ENCODE measurements at regions not wholly inside any gene's neighbourhood (a gene's known extent, or its start where the extent isn't known, plus 50 kb on each side); places are given as distances from the start of the nearest gene placed in this dataset.
A peak's percentile ranks its signal among the peaks of the same experiment; 100 is the strongest.

DNA sequence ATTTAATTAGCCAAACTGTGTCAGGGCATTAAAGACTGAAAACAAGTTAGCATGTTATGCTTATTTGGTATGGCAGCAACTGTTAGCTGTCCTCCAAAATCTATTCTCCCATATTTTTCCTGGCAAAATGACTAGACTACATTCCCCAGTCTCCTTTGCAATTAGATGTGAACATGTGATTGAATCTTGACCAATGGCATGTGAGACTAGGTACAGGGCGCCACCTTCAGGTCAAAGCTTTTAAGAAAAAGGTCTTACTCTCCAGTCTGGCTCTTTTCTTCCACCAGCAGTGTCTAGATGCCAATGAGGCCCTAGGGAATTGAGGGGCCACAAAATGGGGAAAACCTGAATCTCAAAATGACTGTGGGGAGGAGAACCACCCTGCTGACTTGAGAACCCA, 408.2 kb downstream of the SMARCA1 start:
- Histone ChIP-seq H3K4me1 (ENCODE audit: control insufficient read depth in 2 of 3, insufficient read depth in 2 of 3, low read depth in 1 of 3, low read length in 3 of 3) (no peaks in the 10 kb centered on the region), H3K4me3 (ENCODE audit: low read length in 3 of 3) (no peak overlapping the region), H3K36me3 (ENCODE audit: control insufficient read depth in 2 of 3, insufficient read depth in 3 of 3, low read length in 3 of 3) (no peaks in the 10 kb centered on the region), H3K9ac (ENCODE audit: low read length in 3 of 3) (no peak overlapping the region), H3K9me3 (ENCODE audit: control insufficient read depth in 2 of 3, insufficient read depth in 1 of 3, low read length in 3 of 3) (no peaks in the 10 kb centered on the region), H3K27me3 (ENCODE audit: control insufficient read depth, insufficient read depth, low read length) (no peaks in the 10 kb centered on the region), H3K27ac (ENCODE audit: low read depth in 2 of 2, low read length in 2 of 2) (no peak overlapping the region)
- FAIRE-seq (peak; percentile 29), DNase-seq (peak in 3 of 5 donors; percentile 26 to 48 (median 44))
- intact Hi-C loops (cut with DNase I): no loop called here
- TF ChIP-seq, protein P1, sequence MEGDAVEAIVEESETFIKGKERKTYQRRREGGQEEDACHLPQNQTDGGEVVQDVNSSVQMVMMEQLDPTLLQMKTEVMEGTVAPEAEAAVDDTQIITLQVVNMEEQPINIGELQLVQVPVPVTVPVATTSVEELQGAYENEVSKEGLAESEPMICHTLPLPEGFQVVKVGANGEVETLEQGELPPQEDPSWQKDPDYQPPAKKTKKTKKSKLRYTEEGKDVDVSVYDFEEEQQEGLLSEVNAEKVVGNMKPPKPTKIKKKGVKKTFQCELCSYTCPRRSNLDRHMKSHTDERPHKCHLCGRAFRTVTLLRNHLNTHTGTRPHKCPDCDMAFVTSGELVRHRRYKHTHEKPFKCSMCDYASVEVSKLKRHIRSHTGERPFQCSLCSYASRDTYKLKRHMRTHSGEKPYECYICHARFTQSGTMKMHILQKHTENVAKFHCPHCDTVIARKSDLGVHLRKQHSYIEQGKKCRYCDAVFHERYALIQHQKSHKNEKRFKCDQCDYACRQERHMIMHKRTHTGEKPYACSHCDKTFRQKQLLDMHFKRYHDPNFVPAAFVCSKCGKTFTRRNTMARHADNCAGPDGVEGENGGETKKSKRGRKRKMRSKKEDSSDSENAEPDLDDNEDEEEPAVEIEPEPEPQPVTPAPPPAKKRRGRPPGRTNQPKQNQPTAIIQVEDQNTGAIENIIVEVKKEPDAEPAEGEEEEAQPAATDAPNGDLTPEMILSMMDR (IDR thresholded peaks at IDR 0.05; ENCODE audit: borderline replicate concordance, extremely low read depth, insufficient read depth): peak; percentile 16

DNA sequence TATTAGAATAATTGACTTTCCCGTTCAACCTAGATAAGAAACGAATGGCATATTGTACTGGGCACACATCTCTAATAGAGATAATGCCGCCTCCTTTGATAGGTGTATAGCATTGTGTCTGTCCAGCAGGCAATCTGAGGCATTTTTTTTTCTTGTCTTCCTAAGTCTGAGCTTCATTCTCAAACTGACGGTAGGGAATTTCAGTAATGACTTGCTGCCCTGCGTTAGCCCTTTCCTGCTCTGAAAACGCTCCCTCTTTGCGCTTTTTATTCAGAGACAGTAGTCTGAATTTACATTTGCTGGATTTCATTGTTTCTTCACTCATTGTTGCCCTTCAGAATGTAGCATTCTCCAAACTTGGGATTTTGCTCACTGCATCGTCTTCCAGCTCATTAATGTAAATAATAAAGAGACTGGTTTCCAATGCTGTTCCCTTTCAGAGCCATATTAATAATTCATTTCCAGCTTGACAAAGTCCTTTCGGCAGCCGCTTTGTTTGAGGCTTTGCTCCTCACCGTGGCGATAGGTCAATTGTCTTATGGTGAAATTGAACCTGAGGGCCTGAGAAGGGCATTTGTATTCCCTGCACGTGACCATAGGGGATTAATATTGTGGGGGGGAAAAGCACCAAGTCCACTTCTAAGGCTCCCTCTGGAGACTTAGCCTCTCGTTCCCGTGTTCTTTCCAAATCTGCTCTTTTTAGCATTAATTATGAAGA, 412.1 kb downstream of the SMARCA1 start:
- intact Hi-C loops (cut with DNase I): no loop called here
- FAIRE-seq: no peak
- no peaks in the 10 kb centered on the region for H3K9me3 ChIP-seq (ENCODE audit: control insufficient read depth in 2 of 3, insufficient read depth in 1 of 3, low read length in 3 of 3)
- no peak overlapping the region for H3K4me3 ChIP-seq (ENCODE audit: low read length in 3 of 3)
- H3K9ac ChIP-seq (ENCODE audit: low read length in 3 of 3): no peak overlapping the region
- no peak overlapping the region for H3K27ac ChIP-seq (ENCODE audit: low read depth in 2 of 2, low read length in 2 of 2)
- TF ChIP-seq, protein P1 (IDR thresholded peaks at IDR 0.05; ENCODE audit: borderline replicate concordance, extremely low read depth, insufficient read depth): no peak
- no peaks in the 10 kb centered on the region for H3K36me3 ChIP-seq (ENCODE audit: control insufficient read depth in 2 of 3, insufficient read depth in 3 of 3, low read length in 3 of 3)
- DNase-seq: no peak
- no peaks in the 10 kb centered on the region for H3K4me1 ChIP-seq (ENCODE audit: control insufficient read depth in 2 of 3, insufficient read depth in 2 of 3, low read depth in 1 of 3, low read length in 3 of 3)
- H3K27me3 ChIP-seq (ENCODE audit: control insufficient read depth, insufficient read depth, low read length): no peaks in the 10 kb centered on the region

DNA sequence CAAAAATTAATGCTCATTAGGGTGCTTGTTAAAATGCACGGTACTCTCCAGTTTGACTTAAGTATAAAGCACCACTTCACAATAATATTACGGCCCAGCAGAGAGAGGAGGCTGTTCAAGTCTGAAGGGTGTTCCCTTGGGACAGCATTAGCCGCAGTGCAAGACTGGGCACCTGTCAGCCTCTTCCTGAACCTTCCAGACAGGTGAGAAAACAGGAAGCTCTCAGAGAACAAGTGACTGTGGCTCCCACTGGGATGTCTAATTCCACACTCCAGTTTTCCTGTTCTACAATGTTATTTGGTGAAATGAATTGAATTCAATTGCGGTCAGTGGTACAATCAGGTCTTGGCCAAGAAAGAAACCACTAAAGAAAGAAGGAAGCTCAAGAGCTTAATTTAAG, 414.4 kb downstream of the SMARCA1 start:
- TF ChIP-seq, protein P1 (IDR thresholded peaks at IDR 0.05; ENCODE audit: borderline replicate concordance, extremely low read depth, insufficient read depth): no peak
- FAIRE-seq: no peak
- no peak for DNase-seq
- Histone ChIP-seq H3K4me3 (ENCODE audit: low read length in 3 of 3) (no peak overlapping the region), H3K9ac (ENCODE audit: low read length in 3 of 3) (no peak overlapping the region), H3K4me1 (ENCODE audit: control insufficient read depth in 2 of 3, insufficient read depth in 2 of 3, low read depth in 1 of 3, low read length in 3 of 3) (no peaks in the 10 kb centered on the region), H3K27ac (ENCODE audit: low read depth in 2 of 2, low read length in 2 of 2) (no peak overlapping the region), H3K9me3 (ENCODE audit: control insufficient read depth in 2 of 3, insufficient read depth in 1 of 3, low read length in 3 of 3) (no peaks in the 10 kb centered on the region), H3K27me3 (ENCODE audit: control insufficient read depth, insufficient read depth, low read length) (no peaks in the 10 kb centered on the region), H3K36me3 (ENCODE audit: control insufficient read depth in 2 of 3, insufficient read depth in 3 of 3, low read length in 3 of 3) (no peaks in the 10 kb centered on the region)
- intact Hi-C loops (cut with DNase I): no loop called here

DNA sequence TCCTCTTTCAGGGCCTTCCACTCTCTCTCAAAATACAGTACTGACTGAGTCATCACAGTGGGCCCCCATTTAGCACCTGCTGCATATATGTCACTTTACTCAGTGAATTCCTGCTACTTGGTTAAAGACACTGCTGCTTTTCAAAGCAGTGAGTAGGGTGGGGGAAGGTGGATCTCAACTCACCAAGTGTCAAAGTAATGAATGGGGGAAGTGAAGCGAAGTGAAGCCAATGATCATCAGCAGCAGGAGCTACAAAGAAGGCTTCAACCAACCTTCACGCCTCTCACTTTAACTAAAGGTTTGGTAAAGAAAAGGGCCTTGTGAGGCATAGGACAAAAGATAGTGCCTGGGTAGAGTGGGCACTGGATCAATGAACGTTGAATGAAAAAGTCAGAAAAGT, 424.1 kb downstream of the SMARCA1 start:
- H3K27me3 ChIP-seq (ENCODE audit: control insufficient read depth, insufficient read depth, low read length): no peaks in the 10 kb centered on the region
- intact Hi-C loops (cut with DNase I): no loop called here
- no peaks in the 10 kb centered on the region for H3K4me1 ChIP-seq (ENCODE audit: control insufficient read depth in 2 of 3, insufficient read depth in 2 of 3, low read depth in 1 of 3, low read length in 3 of 3)
- no peak overlapping the region for H3K27ac ChIP-seq (ENCODE audit: low read depth in 2 of 2, low read length in 2 of 2)
- FAIRE-seq: no peak
- H3K9ac ChIP-seq (ENCODE audit: low read length in 3 of 3): no peak overlapping the region
- H3K36me3 ChIP-seq (ENCODE audit: control insufficient read depth in 2 of 3, insufficient read depth in 3 of 3, low read length in 3 of 3): no peaks in the 10 kb centered on the region
- no peak overlapping the region for H3K4me3 ChIP-seq (ENCODE audit: low read length in 3 of 3)
- TF ChIP-seq, protein P1 (IDR thresholded peaks at IDR 0.05; ENCODE audit: borderline replicate concordance, extremely low read depth, insufficient read depth): no peak
- DNase-seq: peak in 2 of 5 donors; percentile 9
- no peaks in the 10 kb centered on the region for H3K9me3 ChIP-seq (ENCODE audit: control insufficient read depth in 2 of 3, insufficient read depth in 1 of 3, low read length in 3 of 3)

All from kidney (tissue), 13 donors.